RCC 7860 (cell line): ENCODE measurements at regions not wholly inside any gene's neighbourhood (a gene's known extent, or its start where the extent isn't known, plus 50 kb on each side); places are given as distances from the start of the nearest gene placed in this dataset.

ENCODE experiments used
- DNase-seq: peaks from one replicate; pipeline ENCODE4 v3.0.0-alpha.2; 2015; ENCODE audit warnings: low spot score
- FAIRE-seq: peaks from 2 replicates; lab custom pipeline; 2012; peaks lifted over from hg19 to GRCh38; lab: Jason Lieb, UNC

- FAIRE-seq = no peak
- no peak for DNase-seq
These were observed 205.6 kb downstream of the LARP7 start for GRCh38 chr4:112842513-112842912.

GRCh38 chr4:112845386-112845785, 204.1 kb upstream of the ANK2 start:
- no peak for DNase-seq
- FAIRE-seq = no peak

- DNase-seq (no peak), FAIRE-seq (no peak)
These were observed 202.4 kb upstream of the ANK2 start for GRCh38 chr4:112847045-112847444.

GRCh38 chr4:112847781-112848180, 201.7 kb upstream of the ANK2 start:
- FAIRE-seq (no peak), DNase-seq (no peak)

GRCh38 chr4:112848911-112849310, 200.5 kb upstream of the ANK2 start:
- no peak for DNase-seq
- FAIRE-seq = no peak

- DNase-seq (no peak), FAIRE-seq (no peak)
These were observed 196.9 kb upstream of the ANK2 start for GRCh38 chr4:112852601-112853000.

GRCh38 chr4:112853662-112854256, 195.7 kb upstream of the ANK2 start:
- DNase-seq (no peak), FAIRE-seq (no peak)

- FAIRE-seq (no peak), DNase-seq (no peak)
These were observed 195.0 kb upstream of the ANK2 start for GRCh38 chr4:112854420-112854819.

- no peak for DNase-seq
- no peak for FAIRE-seq
These were observed 194.4 kb upstream of the ANK2 start for GRCh38 chr4:112855058-112855457.

GRCh38 chr4:112857461-112857860, 192.0 kb upstream of the ANK2 start:
- DNase-seq = peak; percentile 65
- FAIRE-seq = peak; percentile 81

- no peak for DNase-seq
- FAIRE-seq = no peak
These were observed 190.7 kb upstream of the ANK2 start for GRCh38 chr4:112858751-112859150.

- no peak for FAIRE-seq
These were observed 189.8 kb upstream of the ANK2 start for GRCh38 chr4:112859456-112860184.

GRCh38 chr4:112860830-112861690, 188.4 kb upstream of the ANK2 start:
- no peak for FAIRE-seq
- no peak for DNase-seq

More at GRCh38 chr4:112859456-112860184, 189.8 kb upstream of the ANK2 start:
- no peak for DNase-seq

GRCh38 chr4:112861691-112862674, 187.5 kb upstream of the ANK2 start:
- no peak for DNase-seq
- FAIRE-seq = no peak

GRCh38 chr4:112865443-112865842, 184.0 kb upstream of the ANK2 start:
- DNase-seq (no peak), FAIRE-seq (no peak)

GRCh38 chr4:112876316-112876715, 173.1 kb upstream of the ANK2 start:
- DNase-seq (no peak), FAIRE-seq (no peak)

GRCh38 chr4:112881842-112882241, 167.6 kb upstream of the ANK2 start:
- DNase-seq = no peak
- no peak for FAIRE-seq

GRCh38 chr4:112882286-112882685, 167.2 kb upstream of the ANK2 start:
- DNase-seq = no peak
- no peak for FAIRE-seq

GRCh38 chr4:112884406-112884805, 165.0 kb upstream of the ANK2 start:
- FAIRE-seq (no peak), DNase-seq (no peak)

- no peak for FAIRE-seq
- no peak for DNase-seq
These were observed 163.6 kb upstream of the ANK2 start for GRCh38 chr4:112885897-112886296.

GRCh38 chr4:112888622-112889021, 160.8 kb upstream of the ANK2 start:
- no peak for FAIRE-seq

More at GRCh38 chr4:112888622-112889021, 160.8 kb upstream of the ANK2 start:
- DNase-seq = no peak
